ENCODE measurements at regions not wholly inside any gene's neighbourhood (a gene's known extent, or its start where the extent isn't known, plus 50 kb on each side); places are given as distances from the start of the nearest gene placed in this dataset.

GRCh38 chr5:158398360-158399201, 539.6 kb upstream of the CLINT1 start:
- Histone ChIP-seq H3K4me1 (ENCODE audit: control insufficient read depth, insufficient read depth, low read depth, low read length) (no peaks in the 10 kb centered on the region), H2BK12ac (ENCODE audit: low read length in 2 of 2) (no peak overlapping the region), H4K8ac (ENCODE audit: low read length) (no peak overlapping the region), H3K27ac (ENCODE audit: low read length, poor library complexity, severe bottlenecking) (no peak overlapping the region), H2AK5ac (ENCODE audit: low read length, severe bottlenecking) (no peak overlapping the region), H3K9ac (ENCODE audit: low read length) (no peak overlapping the region), H3K79me1 (replicated peaks; ENCODE audit: low read length, poor library complexity, severe bottlenecking) (no peaks in the 10 kb centered on the region), H4K91ac (ENCODE audit: low read length) (no peak overlapping the region), H3K27me3 (ENCODE audit: control insufficient read depth in 1 of 2, insufficient read depth in 1 of 2, low read length in 2 of 2) (no peaks in the 10 kb centered on the region), H3K36me3 (ENCODE audit: control insufficient read depth in 1 of 2, insufficient read depth in 2 of 2, low read depth in 1 of 2, low read length in 2 of 2) (no peaks in the 10 kb centered on the region), H2BK5ac (ENCODE audit: low read depth, low read length, poor library complexity, severe bottlenecking) (no peak overlapping the region), H3K9me3 (ENCODE audit: control insufficient read depth, low read length) (peaks cover 8% of the 10 kb centered on the region), H3K4me3 (ENCODE audit: insufficient read depth in 1 of 2, low read depth in 1 of 2, low read length in 2 of 2) (no peak overlapping the region), H3K18ac (ENCODE audit: low read depth in 1 of 2, low read length in 2 of 2) (no peak overlapping the region), H2AFZ (ENCODE audit: low read depth, low read length) (no peak overlapping the region), H2BK120ac (ENCODE audit: low read depth, low read length) (no peak overlapping the region), H3K23ac (ENCODE audit: low read length in 2 of 2) (no peak overlapping the region), H3K4me2 (ENCODE audit: low read length, poor library complexity, severe bottlenecking) (no peak overlapping the region), H3K4ac (ENCODE audit: low read depth in 1 of 2, low read length in 2 of 2) (no peak overlapping the region), H2BK15ac (ENCODE audit: low read depth, poor library complexity, severe bottlenecking) (no peak overlapping the region), H3K14ac (ENCODE audit: low read length in 2 of 2) (no peak overlapping the region)
- no peak for DNase-seq
- WGBS: 70% methylated on average over 6 of the region's 6 CpGs

DNA sequence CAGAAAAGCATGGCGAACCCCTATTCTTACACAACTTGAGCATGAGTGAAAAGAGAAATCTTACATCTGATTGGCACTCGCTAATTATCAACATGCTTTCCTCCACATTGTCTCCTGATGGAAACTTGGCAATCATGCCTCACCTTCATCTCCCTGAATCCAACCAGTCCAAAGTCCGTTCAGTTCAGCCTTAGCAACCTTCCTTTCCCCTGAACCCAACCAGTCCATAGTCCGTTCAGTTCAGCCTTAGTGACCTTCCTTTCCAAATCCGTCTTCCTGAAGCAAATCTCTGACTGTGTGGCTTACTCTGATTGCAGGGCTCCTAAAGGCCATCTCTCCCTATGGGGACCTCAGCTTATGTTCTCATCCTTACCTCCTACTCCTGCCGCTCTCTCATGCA, 538.3 kb upstream of the CLINT1 start:
- Histone ChIP-seq H2AFZ (ENCODE audit: low read depth, low read length) (no peak overlapping the region), H3K4ac (ENCODE audit: low read depth in 1 of 2, low read length in 2 of 2) (no peak overlapping the region), H3K9me3 (ENCODE audit: control insufficient read depth, low read length) (no peaks in the 10 kb centered on the region), H2BK12ac (ENCODE audit: low read length in 2 of 2) (no peak overlapping the region), H2BK15ac (ENCODE audit: low read depth, poor library complexity, severe bottlenecking) (no peak overlapping the region), H3K27me3 (ENCODE audit: control insufficient read depth in 1 of 2, insufficient read depth in 1 of 2, low read length in 2 of 2) (no peaks in the 10 kb centered on the region), H2AK5ac (ENCODE audit: low read length, severe bottlenecking) (no peak overlapping the region), H3K18ac (ENCODE audit: low read depth in 1 of 2, low read length in 2 of 2) (no peak overlapping the region), H3K23ac (ENCODE audit: low read length in 2 of 2) (no peak overlapping the region), H4K91ac (ENCODE audit: low read length) (no peak overlapping the region), H4K8ac (ENCODE audit: low read length) (no peak overlapping the region), H3K14ac (ENCODE audit: low read length in 2 of 2) (no peak overlapping the region), H3K36me3 (ENCODE audit: control insufficient read depth in 1 of 2, insufficient read depth in 2 of 2, low read depth in 1 of 2, low read length in 2 of 2) (no peaks in the 10 kb centered on the region), H3K4me1 (ENCODE audit: control insufficient read depth, insufficient read depth, low read depth, low read length) (no peaks in the 10 kb centered on the region), H2BK120ac (ENCODE audit: low read depth, low read length) (no peak overlapping the region), H3K4me3 (ENCODE audit: insufficient read depth in 1 of 2, low read depth in 1 of 2, low read length in 2 of 2) (no peak overlapping the region), H3K4me2 (ENCODE audit: low read length, poor library complexity, severe bottlenecking) (no peak overlapping the region), H3K27ac (ENCODE audit: low read length, poor library complexity, severe bottlenecking) (no peak overlapping the region), H2BK5ac (ENCODE audit: low read depth, low read length, poor library complexity, severe bottlenecking) (no peak overlapping the region), H3K79me1 (replicated peaks; ENCODE audit: low read length, poor library complexity, severe bottlenecking) (no peaks in the 10 kb centered on the region), H3K9ac (ENCODE audit: low read length) (no peak overlapping the region)
- WGBS: 87% methylated on average over 6 of the region's 6 CpGs
- no peak for DNase-seq

GRCh38 chr5:158394102-158394501, 535.2 kb upstream of the CLINT1 start:
- no peak overlapping the region for H2AK5ac ChIP-seq (ENCODE audit: low read length, severe bottlenecking)
- no peak for DNase-seq
- no peaks in the 10 kb centered on the region for H3K27me3 ChIP-seq (ENCODE audit: control insufficient read depth in 1 of 2, insufficient read depth in 1 of 2, low read length in 2 of 2)
- no peak overlapping the region for H3K14ac ChIP-seq (ENCODE audit: low read length in 2 of 2)
- no peak overlapping the region for H3K4me2 ChIP-seq (ENCODE audit: low read length, poor library complexity, severe bottlenecking)
- H3K18ac ChIP-seq (ENCODE audit: low read depth in 1 of 2, low read length in 2 of 2): no peak overlapping the region
- no peak overlapping the region for H2BK120ac ChIP-seq (ENCODE audit: low read depth, low read length)
- no peak overlapping the region for H4K91ac ChIP-seq (ENCODE audit: low read length)
- H3K9ac ChIP-seq (ENCODE audit: low read length): no peak overlapping the region
- H3K27ac ChIP-seq (ENCODE audit: low read length, poor library complexity, severe bottlenecking): no peak overlapping the region
- H2BK12ac ChIP-seq (ENCODE audit: low read length in 2 of 2): no peak overlapping the region
- no peak overlapping the region for H3K4ac ChIP-seq (ENCODE audit: low read depth in 1 of 2, low read length in 2 of 2)
- no peak overlapping the region for H2BK5ac ChIP-seq (ENCODE audit: low read depth, low read length, poor library complexity, severe bottlenecking)
- no peak overlapping the region for H3K23ac ChIP-seq (ENCODE audit: low read length in 2 of 2)
- no peak overlapping the region for H3K4me3 ChIP-seq (ENCODE audit: insufficient read depth in 1 of 2, low read depth in 1 of 2, low read length in 2 of 2)
- H2BK15ac ChIP-seq (ENCODE audit: low read depth, poor library complexity, severe bottlenecking): no peak overlapping the region
- H3K9me3 ChIP-seq (ENCODE audit: control insufficient read depth, low read length): no peaks in the 10 kb centered on the region
- H2AFZ ChIP-seq (ENCODE audit: low read depth, low read length): no peak overlapping the region
- no peaks in the 10 kb centered on the region for H3K79me1 ChIP-seq (replicated peaks; ENCODE audit: low read length, poor library complexity, severe bottlenecking)
- H3K4me1 ChIP-seq (ENCODE audit: control insufficient read depth, insufficient read depth, low read depth, low read length): no peaks in the 10 kb centered on the region
- H4K8ac ChIP-seq (ENCODE audit: low read length): no peak overlapping the region
- H3K36me3 ChIP-seq (ENCODE audit: control insufficient read depth in 1 of 2, insufficient read depth in 2 of 2, low read depth in 1 of 2, low read length in 2 of 2): no peaks in the 10 kb centered on the region

- Histone ChIP-seq H2AFZ (ENCODE audit: low read depth, low read length) (no peak overlapping the region), H3K14ac (ENCODE audit: low read length in 2 of 2) (no peak overlapping the region)
These were observed 534.5 kb upstream of the CLINT1 start for GRCh38 chr5:158393457-158393856.

More at GRCh38 chr5:158393457-158393856, 534.5 kb upstream of the CLINT1 start:
- no peaks in the 10 kb centered on the region for H3K79me1 ChIP-seq (replicated peaks; ENCODE audit: low read length, poor library complexity, severe bottlenecking)
- no peak overlapping the region for H2BK120ac ChIP-seq (ENCODE audit: low read depth, low read length)
- no peaks in the 10 kb centered on the region for H3K27me3 ChIP-seq (ENCODE audit: control insufficient read depth in 1 of 2, insufficient read depth in 1 of 2, low read length in 2 of 2)
- WGBS: no CpG with 5 or more reads among the region's 3 CpGs
- H3K4ac ChIP-seq (ENCODE audit: low read depth in 1 of 2, low read length in 2 of 2): no peak overlapping the region
- no peak for DNase-seq
- no peak overlapping the region for H2BK15ac ChIP-seq (ENCODE audit: low read depth, poor library complexity, severe bottlenecking)
- no peak overlapping the region for H3K4me3 ChIP-seq (ENCODE audit: insufficient read depth in 1 of 2, low read depth in 1 of 2, low read length in 2 of 2)
- no peak overlapping the region for H2BK12ac ChIP-seq (ENCODE audit: low read length in 2 of 2)
- no peaks in the 10 kb centered on the region for H3K4me1 ChIP-seq (ENCODE audit: control insufficient read depth, insufficient read depth, low read depth, low read length)
- H2BK5ac ChIP-seq (ENCODE audit: low read depth, low read length, poor library complexity, severe bottlenecking): no peak overlapping the region
- H3K4me2 ChIP-seq (ENCODE audit: low read length, poor library complexity, severe bottlenecking): no peak overlapping the region
- no peak overlapping the region for H4K91ac ChIP-seq (ENCODE audit: low read length)
- H2AK5ac ChIP-seq (ENCODE audit: low read length, severe bottlenecking): no peak overlapping the region
- H3K18ac ChIP-seq (ENCODE audit: low read depth in 1 of 2, low read length in 2 of 2): no peak overlapping the region
- H3K9me3 ChIP-seq (ENCODE audit: control insufficient read depth, low read length): no peaks in the 10 kb centered on the region
- no peak overlapping the region for H3K23ac ChIP-seq (ENCODE audit: low read length in 2 of 2)
- H4K8ac ChIP-seq (ENCODE audit: low read length): no peak overlapping the region
- H3K27ac ChIP-seq (ENCODE audit: low read length, poor library complexity, severe bottlenecking): no peak overlapping the region
- H3K36me3 ChIP-seq (ENCODE audit: control insufficient read depth in 1 of 2, insufficient read depth in 2 of 2, low read depth in 1 of 2, low read length in 2 of 2): no peaks in the 10 kb centered on the region
- H3K9ac ChIP-seq (ENCODE audit: low read length): no peak overlapping the region

Data from mesenchymal stem cell (in vitro differentiated cells and primary cell).